Limb (tissue), 2 donors: ENCODE measurements at regions not wholly inside any gene's neighbourhood (a gene's known extent, or its start where the extent isn't known, plus 50 kb on each side); places are given as distances from the start of the nearest gene placed in this dataset.
"Not testable (repeated sequence)": the region's sequence is repeated elsewhere in the genome, so short reads cannot be mapped to it uniquely, and the experiment has no call there.

ENCODE experiments used
- DNase-seq, 2 donors: peaks; one replicate each; pipeline ENCODE4 v3.0.0-alpha.2; 2016; ENCODE audit errors: extremely low spot score in 2 of 2

- DNase-seq, result no peak
These were observed 384.4 kb upstream of the ARPP21 start for GRCh38 chr3:35254917-35255316.

- no peak for DNase-seq
These were observed 381.7 kb upstream of the ARPP21 start for GRCh38 chr3:35257641-35258040.

GRCh38 chr3:35262406-35262805 lies 376.9 kb upstream of the ARPP21 start:
- no peak for DNase-seq

GRCh38 chr3:35263477-35263876 lies 375.8 kb upstream of the ARPP21 start:
- DNase-seq, result no peak

GRCh38 chr3:35266065-35266464 lies 373.3 kb upstream of the ARPP21 start:
- not testable (repeated sequence) for DNase-seq

GRCh38 chr3:35275768-35276167 lies 363.6 kb upstream of the ARPP21 start:
- DNase-seq, result no peak

- no peak for DNase-seq
These were observed 362.8 kb upstream of the ARPP21 start for GRCh38 chr3:35276568-35276967.

GRCh38 chr3:35291471-35292236 lies 347.7 kb upstream of the ARPP21 start:
- no peak for DNase-seq

- DNase-seq, result no peak
These were observed 346.8 kb upstream of the ARPP21 start for GRCh38 chr3:35292568-35292967.

- DNase-seq, result no peak
These were observed 343.4 kb upstream of the ARPP21 start for GRCh38 chr3:35295906-35296305.

- no peak for DNase-seq
These were observed 342.8 kb upstream of the ARPP21 start for GRCh38 chr3:35296533-35296932.

- not testable (repeated sequence) for DNase-seq
These were observed 342.4 kb upstream of the ARPP21 start for GRCh38 chr3:35296944-35297343.

GRCh38 chr3:35305406-35305805 lies 333.9 kb upstream of the ARPP21 start:
- no peak for DNase-seq

GRCh38 chr3:35307296-35307695 lies 332.0 kb upstream of the ARPP21 start:
- DNase-seq, result no peak

GRCh38 chr3:35316841-35317240 lies 322.5 kb upstream of the ARPP21 start:
- not testable (repeated sequence) for DNase-seq

- DNase-seq, result no peak
These were observed 318.5 kb upstream of the ARPP21 start for GRCh38 chr3:35320646-35321407.

GRCh38 chr3:35322070-35322469 lies 317.3 kb upstream of the ARPP21 start:
- DNase-seq, result no peak

GRCh38 chr3:35335703-35336102 lies 303.6 kb upstream of the ARPP21 start:
- DNase-seq, result no peak

- DNase-seq, result no peak
These were observed 302.7 kb upstream of the ARPP21 start for GRCh38 chr3:35336601-35337000.

- no peak for DNase-seq
These were observed 301.1 kb upstream of the ARPP21 start for GRCh38 chr3:35338186-35338585.

- DNase-seq, result no peak
These were observed 259.1 kb upstream of the ARPP21 start for GRCh38 chr3:35380196-35380595.

GRCh38 chr3:35383216-35383615 lies 256.1 kb upstream of the ARPP21 start:
- no peak for DNase-seq
